ENCODE measurements at regions not wholly inside any gene's neighbourhood (a gene's known extent, or its start where the extent isn't known, plus 50 kb on each side); places are given as distances from the start of the nearest gene placed in this dataset.

DNA sequence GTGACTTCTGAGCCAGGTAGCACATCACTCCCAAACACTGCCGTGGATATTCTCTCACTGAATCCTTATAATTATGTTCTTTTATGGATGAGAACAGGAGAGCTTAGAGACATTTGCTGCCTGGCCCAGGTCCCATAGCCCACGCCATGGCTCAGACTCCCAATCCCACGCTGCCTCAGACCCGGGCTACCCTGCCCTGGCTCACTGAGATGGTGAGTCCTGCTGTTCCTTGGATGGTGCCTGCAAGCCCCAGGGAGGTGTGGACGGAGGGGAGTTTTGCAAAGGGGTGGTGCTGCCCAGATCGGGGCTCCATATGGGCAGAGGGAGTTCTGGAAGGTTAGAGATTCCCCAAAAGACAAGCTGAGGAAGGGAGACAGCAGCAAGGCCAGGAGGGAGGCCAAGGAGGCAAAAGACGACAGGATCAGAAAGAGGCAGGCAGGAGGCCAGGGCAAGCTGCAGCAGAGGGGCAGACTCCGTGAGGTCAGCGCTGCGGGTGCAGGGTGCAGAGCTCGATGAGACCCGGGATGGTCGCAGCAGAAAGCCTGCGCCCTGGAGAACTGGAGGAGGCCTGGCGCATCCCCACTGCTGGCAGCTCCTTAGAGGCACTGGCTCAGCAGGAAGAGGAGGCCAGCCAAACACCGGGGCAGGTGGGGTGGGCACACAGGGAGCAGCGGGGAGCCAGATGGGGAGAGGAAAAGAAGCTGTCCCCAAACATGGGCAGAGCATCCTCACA is 95.7 kb upstream of the ALDH1A3 start:
- DNase-seq (ENCODE audit: low spot score) = no peak

DNA sequence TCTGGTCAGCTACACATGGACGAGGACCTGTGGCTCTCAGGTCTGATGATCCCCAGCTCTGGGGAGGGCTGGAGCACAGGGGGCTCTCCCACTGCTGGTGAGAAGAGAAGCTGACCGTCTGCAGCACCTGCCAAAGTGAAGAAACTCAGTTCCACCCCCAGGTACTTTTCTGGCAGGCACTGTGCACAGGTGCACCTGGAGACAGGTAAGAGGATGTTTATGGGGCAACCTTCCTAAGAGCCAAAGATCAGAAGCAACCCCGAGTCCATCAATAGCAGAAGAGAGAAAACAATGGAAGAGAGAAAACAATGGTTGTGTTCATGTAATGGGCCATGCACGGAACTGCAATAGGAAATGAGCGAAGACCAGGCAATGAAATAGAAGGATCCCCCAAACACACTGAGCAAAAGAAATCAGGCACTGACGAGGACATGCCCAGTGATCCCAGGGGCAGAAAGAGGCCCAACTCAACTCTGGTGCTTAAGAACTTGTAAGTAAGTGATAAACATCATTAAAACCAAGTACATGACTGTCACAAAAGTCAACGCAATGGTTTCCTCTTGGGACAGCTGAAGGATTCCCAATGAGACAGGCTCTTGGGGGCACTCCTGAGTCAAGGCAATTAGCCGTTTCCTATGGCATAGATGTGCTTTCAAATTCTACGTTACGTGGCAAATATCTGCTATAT is 95.0 kb upstream of the ALDH1A3 start:
- DNase-seq (ENCODE audit: low spot score) = no peak

DNA sequence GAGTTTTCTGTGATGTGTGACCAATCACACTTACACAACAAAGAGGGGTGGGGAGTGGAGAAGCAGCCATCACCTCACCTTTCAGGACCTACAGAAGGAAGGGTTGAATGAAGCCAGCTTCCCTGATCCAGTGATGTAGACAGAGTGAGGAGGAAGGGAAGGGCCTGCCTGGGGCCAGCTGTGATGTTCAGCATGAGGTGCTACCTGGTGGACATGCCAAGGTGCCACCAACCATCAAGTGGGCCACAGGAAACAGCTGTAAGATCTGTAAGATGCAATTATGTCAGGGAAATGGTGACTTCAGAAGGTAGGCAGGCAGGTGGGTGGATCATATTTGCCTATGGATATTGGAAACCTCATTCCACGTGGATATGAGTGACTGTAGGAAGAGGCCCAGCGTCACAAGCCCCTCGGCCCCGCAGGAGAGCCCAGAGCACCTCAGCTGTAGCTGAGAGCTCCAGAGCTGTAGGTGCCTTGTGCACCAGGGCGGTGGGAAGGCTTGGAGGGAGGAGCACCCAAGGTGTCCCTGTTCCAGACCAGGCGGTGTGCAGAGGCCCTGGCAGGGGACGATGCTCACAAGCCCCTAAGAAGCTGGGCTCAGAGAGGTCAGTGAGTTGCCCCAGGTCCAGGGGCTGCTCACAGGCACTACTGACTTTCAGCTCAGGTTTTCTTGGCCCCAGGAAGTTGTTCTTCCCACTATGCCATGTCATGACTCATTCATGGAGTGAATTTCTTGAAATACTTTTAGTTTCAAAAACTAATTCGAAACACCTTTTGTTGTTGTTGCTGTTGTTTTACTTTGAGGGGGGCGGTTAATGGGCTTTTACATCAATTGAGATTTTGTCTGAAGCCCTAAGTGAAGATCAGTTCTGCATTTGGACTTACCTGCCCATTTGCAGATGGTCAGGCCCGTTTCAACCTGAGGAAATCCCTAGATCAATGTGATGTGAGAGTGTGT is 94.2 kb upstream of the ALDH1A3 start:
- no peak for DNase-seq (ENCODE audit: low spot score)

DNA sequence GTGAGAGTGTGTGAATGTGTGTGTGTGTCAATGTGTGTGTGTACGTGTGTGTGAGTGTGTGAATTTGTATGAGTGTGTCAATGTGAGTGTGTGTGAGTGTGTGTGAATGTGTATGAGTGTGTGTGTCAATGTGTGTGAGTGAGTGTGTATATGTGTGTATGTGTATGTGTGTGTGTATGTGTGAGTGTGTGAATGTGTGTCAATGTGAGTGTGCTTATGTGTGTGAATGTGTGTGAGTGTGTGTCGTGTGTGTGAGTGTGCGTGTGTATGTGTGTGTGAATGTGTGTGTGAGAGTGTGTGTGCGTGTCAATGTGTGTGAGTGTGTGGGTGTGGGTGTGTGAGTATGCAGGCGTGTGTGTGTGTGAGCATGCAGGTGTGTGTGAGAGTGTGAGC is 93.5 kb upstream of the ALDH1A3 start:
- DNase-seq (ENCODE audit: low spot score) = no peak

DNA sequence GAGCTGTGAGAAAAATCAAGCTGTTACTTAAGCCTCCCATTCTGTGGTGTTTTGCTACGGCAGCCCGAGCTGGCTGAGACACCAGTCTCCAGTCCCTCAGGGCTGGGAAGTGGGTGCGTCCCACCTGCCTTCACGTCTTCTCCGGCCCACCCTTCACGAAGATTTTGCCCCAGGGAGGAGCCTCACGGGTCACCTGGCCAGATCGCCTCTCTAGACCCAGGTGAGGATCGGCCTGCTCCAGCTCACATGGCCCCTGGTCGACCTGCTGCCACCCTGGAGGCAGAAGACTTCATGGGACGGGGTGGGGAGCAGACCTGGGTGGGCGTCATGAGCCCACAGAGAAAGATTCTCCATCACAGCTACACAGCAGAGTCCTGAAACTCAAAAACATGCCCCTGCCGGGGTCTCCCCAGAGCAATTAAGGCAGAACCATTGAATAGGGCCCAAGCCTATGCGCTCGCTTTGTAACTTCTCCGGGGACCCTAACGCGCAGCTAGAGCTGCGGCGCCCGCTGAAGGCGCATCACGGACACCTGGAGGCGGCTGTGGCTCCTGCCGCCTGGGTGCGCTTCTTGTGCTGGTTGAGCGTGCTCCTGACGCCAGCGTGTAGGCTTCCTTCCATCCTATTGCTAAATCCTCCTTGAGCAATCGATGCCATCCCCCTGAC is 92.6 kb upstream of the ALDH1A3 start:
- DNase-seq (ENCODE audit: low spot score) = no peak

DNA sequence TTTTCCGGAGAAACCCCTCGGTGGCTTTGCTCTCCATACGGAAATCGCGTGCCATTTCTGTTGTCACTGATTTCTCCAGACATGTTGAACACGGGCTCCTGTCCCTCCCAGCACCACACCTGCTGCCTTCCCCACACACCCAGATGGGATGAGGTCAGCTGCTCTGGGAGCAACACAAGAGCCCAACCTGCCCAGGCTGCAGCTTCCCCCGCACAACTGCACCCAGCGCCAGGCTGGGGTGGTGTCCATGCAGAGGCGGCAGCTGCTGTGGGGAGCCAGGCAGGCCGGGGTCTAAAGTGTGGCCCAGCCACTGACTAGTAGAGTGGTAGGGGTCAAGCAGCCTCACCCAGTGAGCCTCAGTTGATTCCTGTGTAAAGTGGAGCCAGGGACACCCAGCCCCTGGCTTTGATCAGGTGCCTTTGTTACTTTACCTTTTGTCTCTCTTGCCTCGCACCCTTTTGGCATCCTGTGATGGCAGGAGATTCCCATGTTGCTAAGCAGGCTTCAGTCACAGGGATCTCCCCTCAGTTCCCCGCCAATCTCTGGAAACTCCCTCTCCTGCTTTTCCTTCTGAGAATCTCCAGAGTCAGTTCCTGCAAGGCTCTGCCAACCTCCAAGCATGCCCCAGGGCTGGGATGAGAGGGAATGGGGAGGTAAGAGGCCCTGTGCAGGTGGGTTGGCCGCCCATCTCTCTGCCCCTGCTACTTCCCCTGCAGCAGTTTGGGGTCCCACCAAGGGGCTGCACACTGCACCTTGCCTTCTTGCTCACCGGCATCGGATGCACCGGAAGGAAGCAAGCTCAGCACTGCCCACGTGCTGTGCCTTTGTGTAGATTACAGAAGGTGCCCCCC is 91.8 kb upstream of the ALDH1A3 start:
- no peak for DNase-seq (ENCODE audit: low spot score)

DNA sequence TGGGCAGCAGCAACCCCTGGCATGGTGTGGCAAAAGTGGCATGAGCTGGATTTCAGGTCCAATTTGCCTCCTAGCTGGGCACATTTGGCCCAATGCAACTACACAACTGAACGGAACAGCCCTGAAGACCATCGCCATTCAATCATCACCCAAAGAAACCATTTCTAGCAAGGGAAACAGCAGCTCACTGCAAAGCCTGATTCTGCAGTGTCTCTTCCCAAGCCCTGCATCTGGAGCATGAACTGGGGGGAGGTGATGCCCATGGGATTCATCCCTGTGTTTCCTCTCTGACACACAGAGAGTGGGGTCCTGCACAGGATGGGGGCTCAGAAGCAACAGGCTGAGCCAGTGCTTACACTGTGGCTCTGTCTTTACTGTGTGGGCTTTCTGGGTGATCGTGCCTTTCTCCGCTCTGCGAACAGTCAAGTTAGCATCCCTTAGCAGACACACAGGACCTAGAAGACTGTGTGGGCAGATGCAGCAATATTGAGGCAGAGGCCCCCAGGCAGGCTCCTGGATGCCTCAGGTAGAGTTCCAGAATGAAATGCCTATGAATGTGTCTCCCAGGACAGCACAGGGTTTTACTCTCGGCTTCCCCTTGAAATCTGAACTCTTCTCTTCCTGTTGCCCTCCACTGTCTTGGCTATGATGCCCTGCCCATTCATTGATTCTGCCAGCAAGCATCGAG is 91.1 kb upstream of the ALDH1A3 start:
- no peak for DNase-seq (ENCODE audit: low spot score)

DNA sequence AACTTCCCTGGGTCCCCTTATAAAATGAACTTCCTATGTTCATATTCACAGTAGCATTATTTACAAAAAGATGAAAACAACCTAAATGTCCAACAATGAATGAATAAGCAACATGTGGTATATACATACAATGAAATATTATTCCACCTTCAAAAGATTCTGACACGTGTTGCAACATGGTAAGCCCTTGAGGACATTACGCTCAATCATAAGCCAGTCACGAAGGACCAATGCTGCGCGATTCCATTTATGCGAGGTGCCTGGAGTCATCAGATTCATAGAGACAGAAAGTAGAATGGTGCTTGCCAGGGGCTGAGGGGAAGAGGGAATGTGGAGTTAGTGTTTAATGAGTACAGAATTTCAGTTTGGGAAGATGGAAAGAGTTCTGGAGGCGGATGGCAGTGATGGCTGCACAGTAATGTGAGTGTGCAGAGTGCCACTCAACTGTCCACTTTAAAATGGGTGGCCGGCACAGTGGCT is 88.8 kb upstream of the ALDH1A3 start:
- DNase-seq (ENCODE audit: low spot score) = no peak

DNA sequence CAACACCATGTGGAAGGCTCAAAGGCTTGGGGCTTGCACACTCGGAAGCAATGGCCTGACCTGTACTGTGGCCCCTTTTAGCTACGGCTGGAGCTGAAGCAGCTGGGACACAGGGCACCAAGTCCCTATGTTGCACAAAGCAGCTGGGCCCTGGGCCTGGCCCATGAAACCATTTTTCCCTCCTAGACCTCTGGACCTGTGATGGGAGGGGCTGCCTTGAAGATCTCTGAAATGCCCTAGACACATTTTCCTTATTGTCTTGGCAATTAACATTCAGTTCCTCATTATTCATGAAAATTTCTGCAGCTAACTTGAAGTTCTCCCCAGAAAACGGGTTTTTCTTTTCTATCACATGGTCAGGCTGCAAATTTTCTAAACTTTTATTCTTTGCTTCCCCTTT is 85.6 kb upstream of the ALDH1A3 start:
- no peak for DNase-seq (ENCODE audit: low spot score)

DNA sequence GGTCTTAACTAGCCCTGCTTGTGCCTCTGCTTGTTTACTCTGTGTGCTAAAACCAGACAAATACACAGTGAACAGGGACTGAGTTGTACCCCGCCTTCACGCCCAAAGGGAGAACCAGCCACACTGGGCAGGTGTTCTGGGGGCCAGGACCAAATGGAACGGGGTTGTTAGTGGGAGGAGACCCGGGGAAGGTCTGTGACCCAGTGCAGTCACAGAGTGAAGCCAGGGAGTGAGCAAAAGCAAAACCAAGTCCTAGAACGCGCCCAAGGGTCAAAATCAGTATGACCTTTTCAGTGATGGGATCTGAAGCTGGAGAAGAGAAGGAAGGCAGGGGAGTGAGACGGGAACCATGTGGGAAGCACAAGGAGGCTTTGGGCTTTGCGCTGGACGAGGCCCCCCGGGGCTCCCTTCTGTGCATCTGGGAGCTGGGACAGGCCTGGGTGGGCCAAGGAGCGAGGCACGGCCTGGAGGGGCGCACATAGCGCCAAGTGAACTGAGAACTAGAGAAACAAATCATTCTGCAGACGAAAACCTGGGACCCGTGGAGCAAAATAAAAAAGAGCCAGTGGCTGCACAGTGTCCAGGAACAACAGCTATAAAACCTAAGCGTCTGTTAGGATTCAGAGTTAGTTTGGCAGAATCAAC is 78.3 kb upstream of the ALDH1A3 start:
- no peak for DNase-seq (ENCODE audit: low spot score)

DNA sequence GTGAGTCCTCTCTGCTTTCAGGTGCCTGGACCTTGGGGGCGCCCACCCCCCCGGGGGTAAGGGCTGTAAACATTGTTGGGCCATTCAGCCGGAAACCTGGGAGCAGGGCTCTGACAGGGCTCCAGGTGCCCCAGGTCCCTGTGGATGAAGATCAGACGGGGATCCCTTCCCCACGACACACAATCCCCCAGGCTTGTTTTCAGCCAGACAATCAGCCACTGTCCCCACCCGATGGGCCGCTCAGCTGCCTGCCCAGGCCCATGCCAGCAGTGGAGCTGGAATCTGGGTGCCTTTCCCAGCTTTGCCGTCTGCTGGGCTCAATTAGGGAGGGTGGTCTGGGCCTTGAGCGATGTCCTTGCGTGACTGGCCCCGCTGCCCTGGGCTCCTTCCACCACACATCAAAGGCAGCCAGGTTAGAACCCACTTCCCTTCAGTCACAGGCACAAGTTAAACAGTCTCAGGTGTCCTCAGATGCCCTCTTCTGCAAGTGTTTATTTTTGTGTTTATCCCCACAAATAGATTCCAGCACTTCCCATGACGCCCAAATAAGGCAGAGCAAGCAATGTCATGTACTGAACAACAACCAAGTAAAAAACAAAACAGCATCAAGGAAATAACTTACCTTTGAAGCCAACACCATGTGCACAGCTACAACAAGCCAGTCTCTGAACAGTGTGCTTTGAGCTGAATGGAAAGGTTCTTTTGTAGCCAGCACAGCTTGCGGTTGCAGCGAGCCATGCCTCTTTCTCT is 77.0 kb upstream of the ALDH1A3 start:
- no peak for DNase-seq (ENCODE audit: low spot score)

DNA sequence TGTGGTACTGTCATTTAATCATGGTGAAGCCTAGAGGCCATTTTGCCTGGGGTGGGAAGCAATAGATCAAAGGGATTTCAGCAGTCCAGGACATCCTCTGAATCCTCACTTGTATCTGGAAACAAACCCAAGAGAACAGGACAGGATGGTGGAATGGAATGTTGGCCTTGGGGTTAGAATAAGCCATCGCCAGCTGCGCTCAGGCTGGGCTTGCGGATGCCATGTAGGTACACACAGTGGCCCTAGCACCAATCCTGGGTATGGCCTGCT is 76.5 kb upstream of the ALDH1A3 start:
- no peak for DNase-seq (ENCODE audit: low spot score)

DNA sequence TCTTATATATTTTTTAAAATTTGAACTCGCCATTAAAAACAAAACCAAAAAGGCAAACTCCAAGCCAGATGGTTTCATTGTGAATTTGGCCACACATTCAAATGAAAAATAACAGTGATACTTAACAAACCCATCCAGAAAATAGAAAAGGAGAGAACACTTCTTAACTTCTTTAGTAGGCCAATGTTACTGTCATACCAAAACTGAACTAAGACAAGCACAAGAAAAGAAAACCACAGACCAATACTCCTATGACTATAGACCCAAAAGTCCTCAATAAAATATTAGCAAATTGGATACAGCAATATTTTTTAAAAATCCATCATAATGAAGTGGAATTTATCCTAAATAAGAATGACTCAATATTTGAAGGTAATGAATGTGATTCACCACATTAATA is 73.5 kb upstream of the ALDH1A3 start:
- no peak for DNase-seq (ENCODE audit: low spot score)

DNA sequence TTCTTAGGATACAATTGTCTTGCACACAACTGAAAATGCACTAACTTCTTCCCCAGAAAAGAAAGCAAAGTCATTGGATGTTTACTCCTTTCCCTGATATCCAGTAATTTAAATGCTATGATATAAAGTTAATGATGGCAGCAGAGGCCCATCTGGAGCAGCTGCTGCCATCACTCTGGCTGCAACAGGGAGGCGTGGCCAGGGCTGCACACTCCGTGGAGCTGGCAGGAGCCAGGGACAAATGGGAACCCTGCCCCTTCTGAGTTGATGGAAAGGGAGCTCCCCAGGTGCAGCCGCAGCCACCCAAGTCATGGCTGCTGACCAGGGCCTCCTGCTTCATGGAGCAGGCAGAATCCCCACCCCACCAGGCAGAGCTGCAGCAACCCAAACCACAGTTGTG is 72.6 kb upstream of the ALDH1A3 start:
- DNase-seq (ENCODE audit: low spot score) = no peak

DNA sequence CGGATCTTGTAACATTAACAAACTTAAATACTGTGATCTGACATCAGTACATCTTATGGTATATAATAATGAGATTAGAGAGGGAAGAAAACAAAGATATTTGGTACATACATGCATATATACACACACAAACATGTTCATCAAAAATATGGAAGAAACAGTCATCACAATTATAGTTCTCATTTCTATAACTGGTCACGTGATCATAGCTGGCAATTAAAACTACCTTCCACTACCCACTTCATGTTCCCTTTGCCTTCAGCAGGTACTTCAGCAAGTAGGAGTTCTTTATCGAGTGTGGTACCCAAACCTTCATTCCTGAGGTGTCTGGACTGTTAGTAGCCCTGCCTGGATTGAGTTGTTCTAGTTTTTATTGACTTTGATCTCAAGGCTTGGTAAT is 70.9 kb upstream of the ALDH1A3 start:
- no peak for DNase-seq (ENCODE audit: low spot score)

DNA sequence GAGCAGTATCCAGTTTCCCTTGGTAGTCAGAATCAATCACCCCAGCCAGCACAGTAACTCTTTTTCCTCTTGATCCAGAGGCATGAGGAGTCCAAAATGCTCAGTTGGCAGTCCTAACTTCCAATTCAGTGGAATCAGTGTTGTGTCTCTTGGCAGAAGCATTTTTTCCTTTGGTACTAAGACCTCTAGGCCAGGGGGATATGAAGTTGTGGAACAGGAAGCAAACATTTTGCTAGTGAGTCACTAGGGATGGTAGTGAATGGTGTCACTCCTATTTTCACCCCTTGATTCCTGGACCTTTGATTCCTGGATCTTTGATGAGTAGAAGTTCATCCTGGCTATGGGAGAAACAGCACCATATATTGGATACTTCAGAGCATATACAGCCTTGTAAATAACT is 70.5 kb upstream of the ALDH1A3 start:
- DNase-seq (ENCODE audit: low spot score) = peak; percentile 77

DNA sequence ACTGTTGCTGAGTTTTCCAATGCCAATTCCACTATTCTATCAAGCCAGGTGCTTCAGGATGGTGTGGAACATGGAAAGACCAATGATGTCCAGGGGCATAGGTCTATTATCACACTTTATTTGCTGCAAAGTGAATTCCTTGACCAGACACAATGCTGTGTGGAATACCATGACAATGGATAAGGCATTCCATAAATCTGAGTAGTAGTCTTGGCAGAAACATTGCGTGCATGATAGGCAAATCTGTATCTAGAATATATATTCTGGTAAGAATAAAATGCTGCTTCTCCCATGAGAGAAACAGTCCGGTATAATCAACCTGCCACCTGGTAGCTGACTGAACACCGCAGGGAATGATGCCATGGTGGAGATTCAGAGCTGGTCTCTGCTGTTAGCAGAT is 70.0 kb upstream of the ALDH1A3 start:
- no peak for DNase-seq (ENCODE audit: low spot score)

DNA sequence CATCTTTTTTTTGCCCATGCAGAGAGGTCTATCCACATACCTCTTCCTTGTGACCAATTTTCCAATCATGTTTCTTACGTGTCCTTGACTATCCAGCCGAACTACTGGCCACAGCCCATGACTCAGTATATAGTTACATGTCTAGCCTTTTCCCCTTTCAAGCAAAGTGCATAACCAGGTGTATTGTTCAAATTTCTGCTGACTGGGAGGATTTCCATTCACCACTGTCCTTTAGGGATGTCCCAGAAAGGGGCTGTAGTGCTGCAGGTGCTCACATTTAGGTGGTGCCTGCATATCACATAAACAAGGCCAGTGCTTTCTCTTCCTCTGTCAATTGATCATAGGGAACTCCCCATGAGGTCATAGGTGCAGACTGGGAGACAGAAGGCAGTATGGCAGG is 69.4 kb upstream of the ALDH1A3 start:
- DNase-seq (ENCODE audit: low spot score) = no peak

DNA sequence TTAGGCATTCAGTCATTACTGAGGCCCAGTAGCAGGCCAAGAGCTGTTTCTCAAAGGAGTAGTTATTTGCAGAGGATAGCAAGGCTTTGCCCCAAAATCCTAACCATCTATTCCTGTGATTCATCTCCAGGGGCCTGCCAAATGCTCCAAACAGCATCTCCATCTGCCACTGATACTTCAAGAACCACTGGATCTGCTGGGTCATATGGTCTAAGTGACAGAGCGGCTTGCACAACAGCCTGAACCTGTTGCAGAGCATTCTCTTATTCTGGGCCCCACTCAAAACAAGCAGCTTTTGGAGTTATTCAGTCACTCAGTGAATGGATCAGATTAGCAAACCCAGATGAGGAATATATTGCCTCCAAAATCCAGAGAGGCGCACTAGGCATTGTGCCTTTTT is 68.8 kb upstream of the ALDH1A3 start:
- DNase-seq (ENCODE audit: low spot score) = no peak

DNA sequence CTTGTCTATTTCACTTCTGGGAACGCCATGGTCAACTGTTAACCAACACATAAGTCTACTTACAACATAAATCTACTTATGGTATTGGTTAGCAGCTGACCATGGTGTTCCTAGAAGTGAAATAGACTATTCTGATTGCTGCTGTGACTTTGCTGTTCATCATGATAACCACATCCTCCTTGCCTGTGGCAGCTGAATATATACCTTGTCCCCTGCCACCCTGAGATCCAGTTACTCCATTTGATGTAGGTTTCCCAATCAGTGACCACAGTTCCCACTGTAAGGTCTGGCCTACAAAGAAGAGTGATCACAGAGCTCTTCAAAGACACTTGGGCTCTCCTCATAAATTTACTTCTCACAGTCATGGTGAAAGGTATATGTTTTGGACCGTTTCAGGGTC is 66.8 kb upstream of the ALDH1A3 start:
- no peak for DNase-seq (ENCODE audit: low spot score)

Data from kidney tubule cell (primary cell).